PC-9 (cell line): ENCODE measurements at regions not wholly inside any gene's neighbourhood (a gene's known extent, or its start where the extent isn't known, plus 50 kb on each side); places are given as distances from the start of the nearest gene placed in this dataset.

Source experiments
- CTCF ChIP-seq: fragments of 200-600 bp; sonication (generic); conservative IDR thresholded peaks from 2 replicates; pipeline ENCODE4 v1.6.1; 2017; ENCODE audit warnings: mixed run types, antibody characterized with exemption, mild to moderate bottlenecking, moderate library complexity
- EZH2 ChIP-seq: fragments of 200-600 bp; sonication (generic); IDR thresholded peaks from 2 replicates; pipeline ENCODE4 v1.8.0; 2017; ENCODE audit warnings: antibody characterized with exemption, low read depth

GRCh38 chr1:93765099-93765498, 83.5 kb upstream of the BCAR3 start:
- TF ChIP-seq CTCF (no peak), EZH2 (no peak)
